GM19043 (cell line): ENCODE measurements at regions not wholly inside any gene's neighbourhood (a gene's known extent, or its start where the extent isn't known, plus 50 kb on each side); places are given as distances from the start of the nearest gene placed in this dataset.

Experiments used
- ATAC-seq: cut with Tn5 transposase; IDR thresholded peaks from one replicate; pipeline ENCODE4 v1.9.1; 2021; ENCODE audit warnings: low read depth; ENCODE audit not compliant: unreplicated experiment

DNA sequence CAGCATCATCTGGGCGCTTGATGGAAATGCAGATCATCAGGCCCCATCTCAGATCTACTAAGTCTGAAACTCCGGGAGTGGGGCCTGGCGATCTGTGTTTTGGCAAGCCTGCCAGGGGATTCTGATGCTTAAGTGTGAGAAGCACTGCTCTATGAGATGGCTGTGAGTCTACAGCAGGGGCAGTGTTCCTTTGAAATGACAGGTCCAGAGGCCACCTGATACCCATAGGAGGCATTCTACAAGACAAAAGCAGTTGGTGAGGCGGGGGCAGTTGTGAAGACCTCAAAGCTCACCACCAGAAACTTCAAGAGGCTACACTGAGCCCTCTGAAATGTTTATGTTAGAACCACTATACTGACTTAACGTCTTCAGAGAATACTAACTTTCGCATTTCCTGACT, 86.9 kb upstream of the SPATA31D4 start:
- no peak for ATAC-seq

DNA sequence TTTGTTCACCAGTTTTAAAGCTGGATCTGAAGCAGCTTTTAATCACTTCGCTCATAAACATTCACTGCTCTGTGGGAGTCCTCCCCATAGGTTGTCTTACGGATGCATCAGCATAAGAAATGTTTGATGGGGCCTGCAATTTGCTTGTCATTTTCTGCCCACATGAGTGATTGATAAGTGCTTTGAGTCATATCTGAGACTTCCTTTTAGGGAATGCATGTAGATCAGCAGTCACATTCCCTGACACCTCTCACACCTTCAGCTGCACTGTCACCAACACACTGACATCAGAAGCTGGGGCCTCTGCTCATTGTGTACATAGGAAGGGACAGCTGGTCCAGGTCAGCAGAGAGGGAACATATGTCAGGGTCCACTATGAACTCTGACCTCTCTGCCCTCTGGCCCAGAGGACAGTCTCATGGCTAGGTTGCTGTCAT, 84.1 kb upstream of the SPATA31D4 start:
- no peak for ATAC-seq

DNA sequence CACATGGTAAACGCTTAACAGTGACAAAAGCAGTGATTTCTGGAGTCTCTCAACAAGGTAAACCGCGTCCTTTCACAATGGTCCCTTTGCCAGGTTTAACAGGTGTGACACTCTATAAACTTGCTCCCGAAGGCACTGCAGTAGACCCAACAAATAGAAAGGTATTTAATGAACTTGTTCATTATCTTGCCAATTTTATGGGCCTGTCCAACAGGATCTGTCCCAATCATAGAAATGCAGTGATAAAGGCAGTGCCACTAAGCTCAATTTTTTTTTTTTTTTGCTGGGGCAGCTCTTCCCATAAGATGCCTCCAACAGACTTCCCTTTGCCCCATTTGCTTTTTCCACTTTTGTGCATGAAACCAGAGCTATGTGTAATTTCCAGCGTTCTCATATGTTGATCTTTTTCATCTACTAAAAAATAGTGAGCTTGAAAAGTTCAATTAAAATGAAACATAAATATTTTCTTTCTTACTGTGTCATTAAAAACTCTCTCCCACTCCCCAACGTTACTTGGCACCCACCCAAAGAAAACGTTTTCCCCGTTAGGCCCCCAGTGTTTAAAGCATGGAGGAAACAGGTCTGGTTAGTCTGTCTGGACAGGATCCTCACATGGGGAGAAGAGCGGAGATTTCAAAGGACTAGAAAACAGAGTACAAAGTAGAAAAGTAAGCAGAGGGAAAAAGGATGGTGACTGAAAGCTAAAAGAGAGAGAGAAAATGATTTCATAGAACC, 80.9 kb upstream of the SPATA31D4 start:
- ATAC-seq, result no peak

DNA sequence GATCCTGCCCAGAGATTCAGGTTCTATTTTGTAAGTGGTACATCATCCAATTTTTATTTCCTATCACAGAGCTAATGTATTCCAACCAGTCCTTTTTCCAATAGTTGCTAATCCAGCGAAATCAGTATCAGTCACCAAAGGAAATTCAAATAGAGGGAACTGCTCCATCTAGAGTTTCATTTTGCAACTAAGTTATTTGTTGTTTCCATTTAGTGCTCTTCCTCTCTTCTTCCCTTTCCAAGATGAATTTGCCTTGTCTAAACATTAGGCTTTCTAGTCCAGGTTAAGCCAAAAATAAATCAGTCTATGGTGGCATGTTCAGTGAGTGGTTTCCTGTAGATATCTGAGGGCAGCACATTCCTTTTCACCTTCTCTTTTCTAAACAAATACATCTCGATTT, 79.8 kb upstream of the SPATA31D4 start:
- ATAC-seq, result no peak

DNA sequence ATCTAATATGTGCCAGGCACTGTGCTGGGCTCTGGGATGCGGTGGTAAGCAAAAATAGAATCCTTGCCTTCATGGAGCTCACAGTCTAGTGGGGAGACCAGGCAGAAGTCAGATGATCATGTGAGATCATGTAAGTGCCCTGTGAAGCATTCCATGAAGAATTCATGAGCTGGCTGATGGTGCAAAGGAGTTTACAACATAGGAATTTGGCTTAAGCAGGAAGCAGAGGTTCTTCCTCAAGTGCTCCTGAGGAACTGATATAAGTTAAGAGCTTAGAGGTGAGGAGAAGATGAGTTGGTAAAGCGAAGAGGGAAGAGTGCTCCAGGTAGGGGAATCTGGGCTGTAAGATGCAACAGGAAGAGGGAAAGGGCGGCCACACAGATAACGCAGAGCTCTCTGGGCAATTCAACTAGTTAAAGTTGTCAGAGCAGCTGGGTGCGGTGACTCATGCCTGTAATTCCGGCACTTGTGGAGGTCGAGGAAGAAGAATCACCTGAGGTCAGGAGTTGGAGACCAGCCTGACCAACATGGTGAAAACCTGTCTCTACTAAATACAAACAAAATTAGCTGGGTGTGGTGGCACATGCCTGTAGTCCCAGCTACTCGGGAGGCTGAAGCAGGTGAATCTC, 78.5 kb upstream of the SPATA31D4 start:
- ATAC-seq, result no peak

DNA sequence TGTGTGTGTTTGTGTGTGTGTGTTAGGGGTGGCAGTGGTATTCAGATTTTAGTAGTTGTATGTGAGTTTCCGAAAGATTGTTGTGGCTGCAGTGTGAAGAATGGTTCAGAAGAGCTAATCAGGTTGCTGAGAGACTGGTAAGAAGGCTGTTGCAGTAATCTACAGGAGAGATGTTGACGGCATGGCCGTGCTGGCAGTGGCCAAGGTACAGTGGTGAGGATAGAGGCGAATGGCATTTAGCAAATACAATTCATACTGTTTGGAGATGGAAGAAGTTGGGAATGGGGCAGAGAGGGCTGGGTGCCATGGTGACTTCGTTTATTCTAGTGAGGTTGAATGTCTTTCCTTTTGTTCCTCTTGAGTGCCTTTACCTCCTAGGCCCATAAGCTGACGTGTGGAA, 77.5 kb upstream of the SPATA31D4 start:
- no peak for ATAC-seq

DNA sequence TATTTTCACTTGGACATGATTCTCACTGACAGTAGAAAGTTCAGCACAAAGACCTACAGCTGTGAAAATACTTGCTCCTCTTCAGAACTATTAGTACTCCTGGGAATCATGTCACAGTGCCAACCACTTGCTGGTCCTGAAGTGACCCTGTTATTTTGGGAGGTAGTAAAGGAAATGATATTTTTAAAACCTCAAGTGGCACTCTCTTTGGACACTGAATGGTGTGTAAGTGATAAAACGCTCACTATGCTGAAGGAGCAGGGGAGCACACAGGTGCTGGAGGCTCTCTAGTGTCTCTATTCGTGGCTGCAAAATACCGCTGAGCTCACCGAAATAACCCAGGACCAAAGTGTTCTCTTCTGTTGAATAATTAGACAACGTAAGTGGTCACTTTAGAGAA, 76.9 kb upstream of the SPATA31D4 start:
- ATAC-seq, result no peak

DNA sequence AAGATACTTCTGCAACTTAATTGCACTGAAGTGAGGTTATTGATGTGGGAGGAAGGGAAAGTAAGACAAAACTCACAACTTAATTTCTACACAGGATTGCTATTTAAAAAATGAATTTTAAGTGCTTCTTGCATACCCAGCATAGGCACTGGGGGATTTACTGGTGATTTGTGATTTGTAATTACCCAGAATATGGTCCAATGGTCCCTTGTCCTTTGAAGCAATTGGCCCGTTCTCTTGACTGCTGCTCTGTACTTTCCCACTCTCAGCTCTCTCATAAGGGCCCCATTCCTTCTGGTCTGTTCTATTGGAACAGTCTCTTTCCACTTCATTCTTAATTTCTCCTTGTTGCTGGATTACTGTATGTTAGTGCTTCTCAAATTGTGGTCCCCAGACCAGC, 75.4 kb upstream of the SPATA31D4 start:
- ATAC-seq, result no peak

DNA sequence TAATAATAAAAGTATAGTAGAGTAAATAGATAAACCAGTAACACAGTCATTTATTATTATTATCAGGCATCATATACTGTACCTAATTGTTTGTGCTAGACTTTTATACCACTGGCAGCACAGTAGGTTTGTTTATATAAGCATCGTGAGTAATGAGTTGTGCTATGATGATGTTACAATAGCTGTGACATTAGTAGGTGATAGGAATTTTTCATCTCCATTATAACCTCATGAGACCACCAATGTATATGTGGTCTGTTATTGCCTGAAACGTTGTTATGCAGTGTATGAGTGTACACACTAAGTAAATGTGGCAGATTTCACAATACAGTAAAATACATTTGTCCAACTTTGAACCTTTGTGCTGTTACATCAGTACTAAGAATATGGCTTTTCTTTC, 72.7 kb upstream of the SPATA31D4 start:
- ATAC-seq, result no peak

DNA sequence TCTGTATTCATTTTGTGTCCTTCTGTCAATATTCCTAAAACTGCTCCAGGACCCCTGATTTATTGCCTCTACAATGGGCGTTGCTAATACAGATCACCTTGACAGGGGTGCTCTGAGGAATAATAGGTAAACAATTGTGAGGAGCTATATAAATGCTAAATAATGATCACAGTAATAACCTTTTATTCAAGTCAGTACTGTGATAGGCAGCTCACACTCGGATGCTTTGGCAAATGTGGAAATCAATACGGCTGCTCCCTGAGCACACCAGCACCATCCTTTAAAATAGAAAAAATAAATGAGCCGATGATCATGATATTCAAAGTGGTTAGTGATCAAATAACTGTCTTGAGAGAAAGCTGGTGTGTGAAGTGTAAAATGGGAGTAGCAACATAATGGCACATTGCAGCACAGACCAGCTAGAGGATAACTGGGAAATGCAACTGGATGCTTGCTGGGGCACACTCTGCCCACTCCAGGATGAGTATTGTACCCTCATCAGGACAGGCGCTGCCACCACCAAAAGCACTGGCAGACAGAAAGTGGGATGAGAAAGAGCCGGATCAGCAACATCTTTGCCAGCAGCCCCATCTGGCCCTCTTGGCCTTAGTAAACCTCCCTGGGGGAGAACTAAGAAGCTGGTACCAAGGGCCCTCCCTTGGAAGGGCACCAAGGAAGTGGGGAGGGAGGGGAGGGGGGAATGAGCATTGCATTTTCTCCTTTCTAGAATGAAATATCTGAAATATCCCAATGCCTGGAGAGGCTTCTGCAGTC, 69.4 kb upstream of the SPATA31D4 start:
- no peak for ATAC-seq

DNA sequence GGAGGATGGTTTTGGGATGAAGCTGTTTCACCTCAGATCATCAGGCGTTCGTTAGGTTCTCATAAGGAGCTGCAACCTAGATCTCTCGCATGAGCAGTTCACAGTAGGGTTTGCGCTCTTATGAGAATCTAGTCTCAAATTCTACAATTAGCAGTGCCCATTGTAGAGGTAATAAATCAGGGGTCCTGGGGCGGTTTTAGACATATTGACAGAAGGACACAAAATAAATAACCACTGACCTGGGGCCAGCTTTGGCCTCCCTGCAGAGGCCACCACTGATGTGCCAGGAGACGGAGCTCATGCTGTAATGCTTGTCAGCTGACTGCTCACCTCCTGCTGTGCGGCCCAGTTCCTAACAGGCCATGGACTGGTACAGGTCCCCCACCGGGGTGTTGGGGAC, 67.6 kb upstream of the SPATA31D4 start:
- no peak for ATAC-seq

DNA sequence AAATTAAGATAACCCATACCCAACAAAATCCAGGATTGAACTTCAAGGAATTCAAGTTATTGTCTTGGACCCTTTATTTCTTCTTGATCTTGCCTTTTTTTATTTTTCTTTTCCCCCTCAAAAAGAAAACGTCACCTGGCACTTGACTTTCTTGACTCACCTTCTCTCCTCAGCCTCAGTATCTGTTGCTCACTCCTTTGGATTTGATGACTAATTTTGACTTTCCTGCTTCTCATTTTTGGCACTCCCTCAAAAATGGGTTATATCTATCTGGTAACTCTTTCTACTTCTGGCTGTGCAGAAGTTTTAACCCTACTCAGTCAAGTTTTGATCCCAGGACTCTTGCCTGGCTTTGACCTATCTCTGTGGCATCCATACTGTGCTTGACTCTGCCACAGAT, 66.6 kb upstream of the SPATA31D4 start:
- ATAC-seq, result no peak

DNA sequence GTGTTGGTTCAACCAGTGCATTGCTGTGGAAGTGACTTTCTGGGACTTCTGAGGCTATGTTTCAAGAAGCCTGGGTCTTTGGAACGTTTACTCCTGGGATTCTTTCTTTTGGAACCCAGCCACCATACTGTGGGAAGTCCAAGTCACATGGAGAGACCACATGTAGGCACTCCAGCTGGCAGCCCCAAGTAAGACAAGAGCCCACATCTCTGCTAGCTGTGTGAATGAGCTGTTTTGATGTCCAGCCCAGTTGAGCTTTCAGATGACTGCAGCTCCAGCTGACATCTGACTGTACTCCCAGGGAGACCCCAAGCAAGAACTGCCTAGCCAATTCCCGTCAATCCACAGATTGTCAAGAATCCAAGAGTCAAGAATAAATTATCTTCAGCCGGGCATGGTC, 60.1 kb upstream of the SPATA31D4 start:
- no peak for ATAC-seq

DNA sequence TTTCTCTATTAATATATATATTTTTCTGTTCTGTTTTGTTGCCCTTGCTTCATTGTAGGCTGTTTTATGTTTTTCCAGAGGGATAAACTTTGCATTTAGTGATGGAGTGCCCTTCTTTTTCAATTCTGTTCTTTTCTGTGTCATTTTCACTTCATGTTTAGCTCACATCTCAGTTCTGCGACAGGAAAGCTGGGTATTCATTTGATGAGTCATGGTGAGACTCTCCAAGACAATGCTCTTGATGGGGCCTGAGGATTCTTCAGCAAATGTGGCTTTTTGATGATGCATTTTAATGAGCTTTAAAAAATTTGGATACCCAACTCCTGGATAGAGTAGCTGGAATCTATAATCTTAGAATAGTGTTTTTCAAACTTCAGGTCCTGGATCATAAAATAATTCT, 56.5 kb upstream of the SPATA31D4 start:
- ATAC-seq, result no peak

DNA sequence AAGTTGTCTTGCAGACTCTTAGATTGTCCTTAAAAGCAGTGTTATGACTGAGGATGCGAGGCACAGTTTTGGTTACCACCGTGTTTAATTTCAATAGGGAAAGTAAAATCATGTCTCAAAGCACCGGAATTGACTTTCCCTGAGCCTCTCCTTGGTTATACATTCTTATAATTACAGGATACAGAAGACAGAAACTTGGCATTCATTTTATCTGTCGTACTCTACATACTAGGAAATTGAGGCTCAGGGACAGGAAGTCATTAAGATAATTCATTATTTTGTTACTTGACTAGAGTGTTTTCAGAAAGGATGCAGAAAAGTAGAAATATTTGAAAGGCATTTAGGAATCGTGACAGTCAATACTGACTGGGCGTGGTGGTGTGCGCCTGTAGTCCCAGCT, 54.0 kb upstream of the SPATA31D4 start:
- no peak for ATAC-seq

DNA sequence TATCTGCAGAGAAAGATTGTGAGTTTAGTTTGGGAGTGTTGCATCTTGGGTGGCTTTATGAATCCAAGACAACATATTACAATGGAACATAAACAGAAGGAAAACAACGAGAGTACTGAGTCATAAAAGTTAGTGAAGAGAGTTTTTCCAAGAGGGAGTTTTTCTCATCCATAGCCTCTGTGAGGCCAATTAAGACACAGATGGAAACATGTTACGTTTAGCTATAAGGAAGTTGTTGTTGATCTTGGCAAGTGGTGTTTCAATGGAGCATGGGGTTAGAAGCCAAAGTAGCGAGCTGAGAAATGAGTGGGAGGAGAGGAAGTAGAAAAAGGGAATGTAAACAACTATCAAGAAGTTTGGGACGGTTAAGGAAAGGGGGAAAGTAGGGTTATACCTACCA, 53.3 kb upstream of the SPATA31D4 start:
- no peak for ATAC-seq

DNA sequence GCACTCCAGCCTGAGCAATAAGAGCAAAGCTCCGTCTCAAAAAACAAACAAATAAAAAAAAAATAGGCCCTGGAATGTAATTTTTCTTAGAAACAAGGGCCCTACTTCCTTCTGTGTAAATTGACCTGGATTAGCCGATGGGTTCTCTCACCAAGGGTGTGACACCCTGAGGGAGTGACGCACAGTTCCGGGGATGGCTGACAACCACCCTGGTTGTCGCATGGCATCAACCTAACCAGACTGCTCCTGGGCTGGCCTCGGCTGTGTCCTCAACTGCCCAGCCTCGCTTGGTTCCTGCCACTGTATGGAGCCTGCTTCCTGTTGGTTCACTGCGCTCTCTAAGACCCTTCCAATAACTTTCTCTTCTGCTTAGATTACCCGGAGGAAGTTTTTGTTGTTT, 51.2 kb upstream of the SPATA31D4 start:
- ATAC-seq, result no peak
